ENCODE measurements at regions not wholly inside any gene's neighbourhood (a gene's known extent, or its start where the extent isn't known, plus 50 kb on each side); places are given as distances from the start of the nearest gene placed in this dataset.

- H3K9me2 ChIP-seq (ENCODE audit: insufficient read depth): no peaks in the 10 kb centered on the region
- no peaks in the 10 kb centered on the region for H3K27me3 ChIP-seq (replicated peaks; ENCODE audit: insufficient read depth)
- TF ChIP-seq EZH2 (IDR thresholded peaks at IDR 0.05; ENCODE audit: insufficient read depth, poor library complexity, severe bottlenecking) (no peak), EZH2phosphoT487 (IDR thresholded peaks at IDR 0.05; ENCODE audit: insufficient read depth, low read depth) (no peak)
- no peaks in the 10 kb centered on the region for H3K36me3 ChIP-seq (ENCODE audit: low read depth)
- no peak overlapping the region for H3K4me3 ChIP-seq
- no peak overlapping the region for H3K27ac ChIP-seq
- DNase-seq: no peak
- H3K9ac ChIP-seq: no peak overlapping the region
- no peaks in the 10 kb centered on the region for H3K79me2 ChIP-seq (ENCODE audit: insufficient read depth)
- no peaks in the 10 kb centered on the region for H3K9me3 ChIP-seq (ENCODE audit: low read depth)
- no peaks in the 10 kb centered on the region for H3F3A ChIP-seq (ENCODE audit: insufficient read depth)
- peaks cover 16% of the 10 kb centered on the region; the same call in 1 of the 2 replicates for H3K4me1 ChIP-seq (ENCODE audit: insufficient read depth)
- in situ Hi-C loops (cut with MboI): no loop called here
- no peak overlapping the region for H2AFZ ChIP-seq
- H3K4me2 ChIP-seq (ENCODE audit: unreplicated experiment): no peak overlapping the region
- WGBS, 2 experiments (ENCODE audit: low coverage in 1 of 2, low lambda C conversion rate in 2 of 2, missing lambda C conversion rate in 2 of 2): 94 to 98% methylated on average over 5 to 6 of the region's 6 CpGs
- no peaks in the 10 kb centered on the region for H4K20me1 ChIP-seq (ENCODE audit: insufficient read depth)
Measured at GRCh38 chrX:38890963-38891362, 89.7 kb downstream of the MID1IP1 start.

- peaks cover 16% of the 10 kb centered on the region; the same call in 1 of the 2 replicates for H3K4me1 ChIP-seq (ENCODE audit: insufficient read depth)
- H4K20me1 ChIP-seq (ENCODE audit: insufficient read depth): no peaks in the 10 kb centered on the region
- peak; percentile 29 for DNase-seq
- H3K79me2 ChIP-seq (ENCODE audit: insufficient read depth): no peaks in the 10 kb centered on the region
- TF ChIP-seq EZH2phosphoT487 (IDR thresholded peaks at IDR 0.05; ENCODE audit: insufficient read depth, low read depth) (no peak), EZH2 (IDR thresholded peaks at IDR 0.05; ENCODE audit: insufficient read depth, poor library complexity, severe bottlenecking) (no peak)
- no peak overlapping the region for H2AFZ ChIP-seq
- no peaks in the 10 kb centered on the region for H3F3A ChIP-seq (ENCODE audit: insufficient read depth)
- no peaks in the 10 kb centered on the region for H3K27me3 ChIP-seq (replicated peaks; ENCODE audit: insufficient read depth)
- in situ Hi-C loops (cut with MboI): no loop called here
- no peaks in the 10 kb centered on the region for H3K36me3 ChIP-seq (ENCODE audit: low read depth)
- H3K27ac ChIP-seq: no peak overlapping the region
- H3K9me3 ChIP-seq (ENCODE audit: low read depth): no peaks in the 10 kb centered on the region
- 66 to 96% methylated on average over 3 to 4 of the region's 4 CpGs for WGBS, 2 experiments (ENCODE audit: low coverage in 1 of 2, low lambda C conversion rate in 2 of 2, missing lambda C conversion rate in 2 of 2)
- H3K4me3 ChIP-seq: no peak overlapping the region
- H3K9me2 ChIP-seq (ENCODE audit: insufficient read depth): no peaks in the 10 kb centered on the region
- H3K9ac ChIP-seq: no peak overlapping the region
- no peak overlapping the region for H3K4me2 ChIP-seq (ENCODE audit: unreplicated experiment)
Measured at GRCh38 chrX:38891641-38892413, 90.6 kb downstream of the MID1IP1 start.

- Histone ChIP-seq H3K4me2 (ENCODE audit: unreplicated experiment) (no peak overlapping the region), H3K4me1 (ENCODE audit: insufficient read depth) (peaks cover 10% of the 10 kb centered on the region; the same call in 1 of the 2 replicates), H3K9me2 (ENCODE audit: insufficient read depth) (no peaks in the 10 kb centered on the region), H3F3A (ENCODE audit: insufficient read depth) (no peaks in the 10 kb centered on the region), H3K36me3 (ENCODE audit: low read depth) (no peaks in the 10 kb centered on the region), H3K27me3 (replicated peaks; ENCODE audit: insufficient read depth) (no peaks in the 10 kb centered on the region), H3K27ac (no peak overlapping the region), H2AFZ (no peak overlapping the region), H3K4me3 (no peak overlapping the region), H3K9ac (no peak overlapping the region), H3K9me3 (ENCODE audit: low read depth) (no peaks in the 10 kb centered on the region), H4K20me1 (ENCODE audit: insufficient read depth) (no peaks in the 10 kb centered on the region), H3K79me2 (ENCODE audit: insufficient read depth) (no peaks in the 10 kb centered on the region)
- WGBS, 2 experiments (ENCODE audit: low coverage in 1 of 2, low lambda C conversion rate in 2 of 2, missing lambda C conversion rate in 2 of 2): 93 to 94% methylated on average over 4 of the region's 4 CpGs
- in situ Hi-C loops (cut with MboI): no loop called here
- no peak for TF ChIP-seq EZH2phosphoT487 (IDR thresholded peaks at IDR 0.05; ENCODE audit: insufficient read depth, low read depth)
- TF ChIP-seq EZH2 (IDR thresholded peaks at IDR 0.05; ENCODE audit: insufficient read depth, poor library complexity, severe bottlenecking): no peak
- no peak for DNase-seq
Measured at GRCh38 chrX:38893441-38893840, 92.2 kb downstream of the MID1IP1 start.

GRCh38 chrX:38895775-38896174, 94.5 kb downstream of the MID1IP1 start:
- no peaks in the 10 kb centered on the region for H3K36me3 ChIP-seq (ENCODE audit: low read depth)
- no peak for DNase-seq
- in situ Hi-C loops (cut with MboI): no loop called here
- no peaks in the 10 kb centered on the region for H4K20me1 ChIP-seq (ENCODE audit: insufficient read depth)
- WGBS, 2 experiments (ENCODE audit: low coverage in 1 of 2, low lambda C conversion rate in 2 of 2, missing lambda C conversion rate in 2 of 2): 83 to 91% methylated on average over 1 of the region's 1 CpG
- no peak for TF ChIP-seq EZH2 (IDR thresholded peaks at IDR 0.05; ENCODE audit: insufficient read depth, poor library complexity, severe bottlenecking)
- no peak for TF ChIP-seq EZH2phosphoT487 (IDR thresholded peaks at IDR 0.05; ENCODE audit: insufficient read depth, low read depth)
- no peaks in the 10 kb centered on the region for H3K27me3 ChIP-seq (replicated peaks; ENCODE audit: insufficient read depth)
- no peak overlapping the region for H3K4me2 ChIP-seq (ENCODE audit: unreplicated experiment)
- H3K4me3 ChIP-seq: no peak overlapping the region
- no peaks in the 10 kb centered on the region for H3F3A ChIP-seq (ENCODE audit: insufficient read depth)
- no peak overlapping the region for H3K9ac ChIP-seq
- no peaks in the 10 kb centered on the region for H3K9me2 ChIP-seq (ENCODE audit: insufficient read depth)
- H3K27ac ChIP-seq: no peak overlapping the region
- H2AFZ ChIP-seq: no peak overlapping the region
- no peaks in the 10 kb centered on the region for H3K79me2 ChIP-seq (ENCODE audit: insufficient read depth)
- no peaks in the 10 kb centered on the region for H3K9me3 ChIP-seq (ENCODE audit: low read depth)
- H3K4me1 ChIP-seq (ENCODE audit: insufficient read depth): peaks cover 10% of the 10 kb centered on the region; the same call in 1 of the 2 replicates
